Non-pigmented ciliary epithelial cell (primary cell): ENCODE measurements at regions not wholly inside any gene's neighbourhood (a gene's known extent, or its start where the extent isn't known, plus 50 kb on each side); places are given as distances from the start of the nearest gene placed in this dataset.
"Not testable (repeated sequence)": the region's sequence is repeated elsewhere in the genome, so short reads cannot be mapped to it uniquely, and the experiment has no call there.

Source experiments
- DNase-seq: peaks from one replicate; pipeline ENCODE4 v3.0.0-alpha.2; 2010; ENCODE audit warnings: low read depth

GRCh38 chr18:35827275-35827902, 145.1 kb upstream of the RMP24 start:
- no peak for DNase-seq

GRCh38 chr18:35827903-35828275, 144.6 kb upstream of the RMP24 start:
- no peak for DNase-seq

- no peak for DNase-seq
Measured at GRCh38 chr18:35828591-35828990, 143.9 kb upstream of the RMP24 start.

- DNase-seq, result no peak
Measured at GRCh38 chr18:35835366-35835765, 137.1 kb upstream of the RMP24 start.

GRCh38 chr18:35835833-35836232, 136.6 kb upstream of the RMP24 start:
- DNase-seq, result no peak

- DNase-seq, result no peak
Measured at GRCh38 chr18:35836932-35837331, 135.5 kb upstream of the RMP24 start.

GRCh38 chr18:35837922-35838496, 134.5 kb upstream of the RMP24 start:
- no peak for DNase-seq

- no peak for DNase-seq
Measured at GRCh38 chr18:35841283-35841682, 131.2 kb upstream of the RMP24 start.

- DNase-seq, result no peak
Measured at GRCh38 chr18:35842536-35842935, 129.9 kb upstream of the RMP24 start.

GRCh38 chr18:35848321-35848720, 124.2 kb upstream of the RMP24 start:
- DNase-seq, result not testable (repeated sequence)

- DNase-seq, result not testable (repeated sequence)
Measured at GRCh38 chr18:35849241-35849640, 123.2 kb upstream of the RMP24 start.

- DNase-seq, result no peak
Measured at GRCh38 chr18:35851286-35851970, 121.1 kb upstream of the RMP24 start.

- peak; percentile 17 for DNase-seq
Measured at GRCh38 chr18:35852786-35853185, 119.7 kb upstream of the RMP24 start.

GRCh38 chr18:35854095-35854494, 118.4 kb upstream of the RMP24 start:
- DNase-seq, result no peak

- DNase-seq, result no peak
Measured at GRCh38 chr18:35856178-35856577, 116.3 kb upstream of the RMP24 start.

GRCh38 chr18:35856721-35857120, 115.8 kb upstream of the RMP24 start:
- not testable (repeated sequence) for DNase-seq

GRCh38 chr18:35857581-35857980, 114.9 kb upstream of the RMP24 start:
- DNase-seq, result not testable (repeated sequence)

- peak; percentile 38 for DNase-seq
Measured at GRCh38 chr18:35861367-35862118, 110.9 kb upstream of the RMP24 start.

- DNase-seq, result peak; percentile 13
Measured at GRCh38 chr18:35862119-35862640, 110.3 kb upstream of the RMP24 start.

GRCh38 chr18:35864916-35865315, 107.6 kb upstream of the RMP24 start:
- DNase-seq, result no peak

GRCh38 chr18:35868915-35869314, 103.6 kb upstream of the RMP24 start:
- no peak for DNase-seq

GRCh38 chr18:35871337-35871736, 101.1 kb upstream of the RMP24 start:
- no peak for DNase-seq

GRCh38 chr18:35875566-35875965, 96.9 kb upstream of the RMP24 start:
- DNase-seq, result no peak
